ENCODE measurements at regions not wholly inside any gene's neighbourhood (a gene's known extent, or its start where the extent isn't known, plus 50 kb on each side); places are given as distances from the start of the nearest gene placed in this dataset.

- no peak for TF ChIP-seq CTCF (IDR thresholded peaks at IDR 0.05)
- TF ChIP-seq POLR2AphosphoS5 (IDR thresholded peaks at IDR 0.05) = no peak
- no peak for TF ChIP-seq POLR2A (IDR thresholded peaks at IDR 0.05)
These were observed 2042.2 kb downstream of the ARAP2 start for GRCh38 chr4:34202154-34202553.
